Liver (tissue), 8 donors: ENCODE measurements at regions not wholly inside any gene's neighbourhood (a gene's known extent, or its start where the extent isn't known, plus 50 kb on each side); places are given as distances from the start of the nearest gene placed in this dataset.

Experiments
- DNase-seq: peaks from one replicate; pipeline ENCODE4 v3.0.0-alpha.2; 2017; ENCODE audit warnings: low spot score
- H3K27ac ChIP-seq, 2 donors: one replicate each; pipeline ENCODE4 v1.7.0; 2013; ENCODE audit warnings: inconsistent platforms in 2 of 2, low read length in 2 of 2, control low read depth in 1 of 2, low read depth in 1 of 2, mild to moderate bottlenecking in 1 of 2
- H3K27me3 ChIP-seq, 4 donors: one replicate each; pipeline versions ENCODE4 v1.6.1 to v1.7.0; 2013; ENCODE audit warnings: low read length in 3 of 4, inconsistent platforms in 1 of 4, mild to moderate bottlenecking in 1 of 4, moderate library complexity in 1 of 4; ENCODE audit not compliant: control insufficient read depth in 4 of 4, insufficient read depth in 4 of 4
- H3K36me3 ChIP-seq, 4 donors: one replicate each; pipeline versions ENCODE4 v1.6.1 to v1.7.0; 2013; ENCODE audit warnings: low read length in 3 of 4, mild to moderate bottlenecking in 3 of 4, low read depth in 1 of 4, moderate library complexity in 1 of 4; ENCODE audit not compliant: control insufficient read depth in 4 of 4, insufficient read depth in 3 of 4
- H3K4me1 ChIP-seq, 4 donors: one replicate each; pipeline versions ENCODE4 v1.6.1 to v1.7.0; 2013; ENCODE audit warnings: low read length in 3 of 4, mild to moderate bottlenecking in 3 of 4, moderate library complexity in 1 of 4; ENCODE audit not compliant: control insufficient read depth in 4 of 4, insufficient read depth in 4 of 4
- H3K4me3 ChIP-seq, 3 donors: one replicate each; pipeline versions ENCODE4 v1.6.1 to v1.7.0; 2013; ENCODE audit warnings: low read length in 3 of 3, control low read depth in 1 of 3, low read depth in 1 of 3, mild to moderate bottlenecking in 1 of 3
- H3K9ac ChIP-seq, 2 donors: one replicate each; pipeline ENCODE4 v1.7.0; 2013; ENCODE audit warnings: low read length in 2 of 2, mild to moderate bottlenecking in 2 of 2, moderate library complexity in 2 of 2, control low read depth in 1 of 2, low read depth in 1 of 2
- H3K9me3 ChIP-seq, 4 donors: one replicate each; pipeline versions ENCODE4 v1.6.1 to v1.7.0; 2013; ENCODE audit warnings: low read length in 3 of 4; ENCODE audit not compliant: control insufficient read depth in 4 of 4
- EGR1 ChIP-seq, 2 donors: IDR thresholded peaks; 2 replicates each; pipeline ENCODE4 v1.6.1; 2016 to 2018; ENCODE audit warnings: antibody characterized with exemption in 2 of 2, low read depth in 2 of 2
- FOXA1 ChIP-seq: IDR thresholded peaks from 2 replicates; pipeline ENCODE4 v1.6.1; 2016; ENCODE audit warnings: antibody characterized with exemption
- FOXA2 ChIP-seq: IDR thresholded peaks from 2 replicates; pipeline ENCODE4 v1.6.1; 2016; ENCODE audit warnings: antibody characterized with exemption
- GABPA ChIP-seq, 2 donors: IDR thresholded peaks in 1 of 2; conservative IDR thresholded peaks in 1 of 2; 2 replicates each; pipeline ENCODE4 v1.6.1; 2016; ENCODE audit warnings: antibody characterized with exemption in 2 of 2, mild to moderate bottlenecking in 1 of 2, moderate library complexity in 1 of 2
- HNF4A ChIP-seq, 2 donors: conservative IDR thresholded peaks; 2 replicates each; pipeline ENCODE4 v1.6.1; 2016; ENCODE audit warnings: antibody characterized with exemption in 2 of 2, mild to moderate bottlenecking in 2 of 2
- JUND ChIP-seq, 2 donors: IDR thresholded peaks; 2 replicates each; pipeline ENCODE4 v1.6.1; 2016; ENCODE audit warnings: antibody characterized with exemption in 2 of 2
- NR2F2 ChIP-seq: IDR thresholded peaks from 2 replicates; pipeline ENCODE4 v1.6.1; 2016; ENCODE audit warnings: antibody characterized with exemption
- REST ChIP-seq: IDR thresholded peaks from 2 replicates; pipeline ENCODE4 v1.6.1; 2016; ENCODE audit warnings: antibody characterized with exemption, mild to moderate bottlenecking
- SP1 ChIP-seq: IDR thresholded peaks from 2 replicates; pipeline ENCODE4 v1.6.1; 2018; ENCODE audit warnings: antibody characterized with exemption, mild to moderate bottlenecking
- TAF1 ChIP-seq: conservative IDR thresholded peaks from 2 replicates; pipeline ENCODE4 v1.6.1; 2016; ENCODE audit warnings: antibody characterized with exemption, mild to moderate bottlenecking
- YY1 ChIP-seq: IDR thresholded peaks from 2 replicates; pipeline ENCODE4 v1.6.1; 2016; ENCODE audit warnings: antibody characterized with exemption, mild to moderate bottlenecking
- WGBS: extraction: QIAGEN DNeasy Blood & Tissue Kit; methylation state at CpG from one replicate; pipeline ENCODE4 v1.1.7; 2013; 5-methylcytosine and 5-hydroxymethylcytosine counted together
- TF ChIP-seq, protein P1 (sequence below): IDR thresholded peaks from 2 replicates; pipeline ENCODE4 v1.6.1; 2016; ENCODE audit warnings: antibody characterized with exemption
- TF ChIP-seq, protein P2 (sequence below): fragments of 150-350 bp; IDR thresholded peaks from 2 replicates; pipeline ENCODE4 v1.5.1; 2017; ENCODE audit warnings: improper control_type of control experiment, low read depth, low read length; ENCODE audit not compliant: missing input control
- donor health status: healthy.
- donor health status: healthy.
- donor health status: healthy.
- donor health status: healthy.
- donor health status: healthy.

DNA sequence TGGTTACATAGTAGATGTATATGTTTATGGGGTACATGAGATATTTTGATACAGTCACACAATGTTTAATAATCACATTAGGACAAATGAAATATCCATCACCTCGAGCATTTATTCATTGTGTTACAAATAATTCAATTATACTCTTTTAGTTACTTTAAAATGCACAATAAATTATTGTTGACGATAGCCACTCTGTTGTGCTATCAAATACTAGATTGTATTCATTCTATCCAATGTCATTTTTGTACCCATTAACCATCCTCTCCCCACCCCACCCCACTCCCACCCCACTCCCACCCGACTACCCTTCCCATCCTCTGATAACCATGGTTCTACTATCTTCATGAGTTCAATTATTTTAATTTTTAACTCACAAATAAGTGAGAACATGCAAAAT is 585.4 kb downstream of the CDH26 start:
- TF ChIP-seq GABPA (IDR thresholded peaks at IDR 0.05 in 1 of 2, conservative IDR thresholded peaks at IDR 0.05 in 1 of 2) (no peak), HNF4A (conservative IDR thresholded peaks at IDR 0.05) (no peak), JUND (IDR thresholded peaks at IDR 0.05) (no peak)
- TF ChIP-seq, protein P1, sequence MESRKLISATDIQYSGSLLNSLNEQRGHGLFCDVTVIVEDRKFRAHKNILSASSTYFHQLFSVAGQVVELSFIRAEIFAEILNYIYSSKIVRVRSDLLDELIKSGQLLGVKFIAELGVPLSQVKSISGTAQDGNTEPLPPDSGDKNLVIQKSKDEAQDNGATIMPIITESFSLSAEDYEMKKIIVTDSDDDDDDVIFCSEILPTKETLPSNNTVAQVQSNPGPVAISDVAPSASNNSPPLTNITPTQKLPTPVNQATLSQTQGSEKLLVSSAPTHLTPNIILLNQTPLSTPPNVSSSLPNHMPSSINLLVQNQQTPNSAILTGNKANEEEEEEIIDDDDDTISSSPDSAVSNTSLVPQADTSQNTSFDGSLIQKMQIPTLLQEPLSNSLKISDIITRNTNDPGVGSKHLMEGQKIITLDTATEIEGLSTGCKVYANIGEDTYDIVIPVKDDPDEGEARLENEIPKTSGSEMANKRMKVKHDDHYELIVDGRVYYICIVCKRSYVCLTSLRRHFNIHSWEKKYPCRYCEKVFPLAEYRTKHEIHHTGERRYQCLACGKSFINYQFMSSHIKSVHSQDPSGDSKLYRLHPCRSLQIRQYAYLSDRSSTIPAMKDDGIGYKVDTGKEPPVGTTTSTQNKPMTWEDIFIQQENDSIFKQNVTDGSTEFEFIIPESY, result no peak
- Histone ChIP-seq H3K4me3 (no peak overlapping the region), H3K36me3 (no peaks in the 10 kb centered on the region), H3K9me3 (no peaks in the 10 kb centered on the region), H3K27ac (no peak overlapping the region), H3K9ac (no peak overlapping the region), H3K27me3 (no peaks in the 10 kb centered on the region), H3K4me1 (no peaks in the 10 kb centered on the region)
- 60% methylated on average over 3 of the region's 3 CpGs for WGBS
- no peak for DNase-seq

DNA sequence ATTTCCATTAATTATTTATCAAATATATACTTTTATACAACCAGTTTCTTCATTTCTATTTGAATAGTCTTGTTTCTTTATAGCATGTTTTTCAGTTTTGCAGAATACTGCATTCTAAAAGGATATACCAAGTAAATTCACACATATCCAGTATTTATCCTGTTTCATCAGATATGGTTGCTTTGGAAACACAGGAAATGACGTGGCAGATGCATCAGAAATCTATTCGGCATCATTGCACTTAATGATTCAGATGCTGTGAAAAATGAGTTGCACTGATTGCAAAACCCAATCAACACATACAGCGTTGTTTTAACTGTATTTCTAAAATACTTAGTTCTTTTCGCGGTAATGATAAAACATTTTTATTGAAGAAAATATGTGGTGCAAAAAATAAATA is 594.9 kb downstream of the CDH26 start:
- Histone ChIP-seq H3K4me1 (no peaks in the 10 kb centered on the region), H3K36me3 (no peaks in the 10 kb centered on the region), H3K9me3 (peaks cover 0 to 4% (median 0%) of the 10 kb centered on the region in 4 donors), H3K4me3 (no peak overlapping the region), H3K9ac (no peak overlapping the region), H3K27me3 (peaks cover 0 to 5% (median 2%) of the 10 kb centered on the region in 4 donors), H3K27ac (no peak overlapping the region)
- TF ChIP-seq FOXA2 (no peak), REST (no peak), YY1 (no peak), SP1 (no peak), NR2F2 (no peak), TAF1 (no peak)
- TF ChIP-seq, protein P2, sequence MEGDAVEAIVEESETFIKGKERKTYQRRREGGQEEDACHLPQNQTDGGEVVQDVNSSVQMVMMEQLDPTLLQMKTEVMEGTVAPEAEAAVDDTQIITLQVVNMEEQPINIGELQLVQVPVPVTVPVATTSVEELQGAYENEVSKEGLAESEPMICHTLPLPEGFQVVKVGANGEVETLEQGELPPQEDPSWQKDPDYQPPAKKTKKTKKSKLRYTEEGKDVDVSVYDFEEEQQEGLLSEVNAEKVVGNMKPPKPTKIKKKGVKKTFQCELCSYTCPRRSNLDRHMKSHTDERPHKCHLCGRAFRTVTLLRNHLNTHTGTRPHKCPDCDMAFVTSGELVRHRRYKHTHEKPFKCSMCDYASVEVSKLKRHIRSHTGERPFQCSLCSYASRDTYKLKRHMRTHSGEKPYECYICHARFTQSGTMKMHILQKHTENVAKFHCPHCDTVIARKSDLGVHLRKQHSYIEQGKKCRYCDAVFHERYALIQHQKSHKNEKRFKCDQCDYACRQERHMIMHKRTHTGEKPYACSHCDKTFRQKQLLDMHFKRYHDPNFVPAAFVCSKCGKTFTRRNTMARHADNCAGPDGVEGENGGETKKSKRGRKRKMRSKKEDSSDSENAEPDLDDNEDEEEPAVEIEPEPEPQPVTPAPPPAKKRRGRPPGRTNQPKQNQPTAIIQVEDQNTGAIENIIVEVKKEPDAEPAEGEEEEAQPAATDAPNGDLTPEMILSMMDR, result no peak
- 77% methylated on average over 5 of the region's 5 CpGs for WGBS
- DNase-seq, result no peak

DNA sequence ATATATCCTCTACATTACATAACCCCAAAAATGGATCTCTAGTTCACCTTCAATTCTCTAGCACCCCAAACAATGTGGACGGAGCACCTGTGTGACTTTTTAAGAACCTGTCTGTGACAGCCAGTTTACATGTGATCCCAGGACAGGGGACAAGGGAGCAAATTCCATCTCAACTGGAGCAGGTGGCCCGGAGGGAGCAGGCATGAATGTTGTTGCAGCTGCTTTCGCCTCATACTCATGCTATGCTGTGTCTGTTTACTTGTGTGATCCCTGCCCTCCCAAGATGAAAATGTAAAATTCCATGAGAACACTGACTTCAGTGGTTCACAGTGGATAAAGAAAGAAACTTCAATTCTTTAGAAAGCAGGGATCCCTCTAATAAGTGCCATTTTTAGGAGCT is 600.3 kb downstream of the CDH26 start:
- Histone ChIP-seq H3K4me1 (no peaks in the 10 kb centered on the region), H3K9ac (no peak overlapping the region), H3K4me3 (no peak overlapping the region), H3K9me3 (peaks cover 0 to 4% (median 0%) of the 10 kb centered on the region in 4 donors), H3K27ac (no peak overlapping the region), H3K36me3 (no peaks in the 10 kb centered on the region), H3K27me3 (peaks cover 0 to 6% (median 0%) of the 10 kb centered on the region in 4 donors)
- DNase-seq, result no peak
- WGBS, result 74% methylated on average over 3 of the region's 3 CpGs
- TF ChIP-seq, protein P2, result no peak
- TF ChIP-seq, protein P1, result no peak
- TF ChIP-seq GABPA (IDR thresholded peaks at IDR 0.05 in 1 of 2, conservative IDR thresholded peaks at IDR 0.05 in 1 of 2), result no peak
- no peak for TF ChIP-seq EGR1 (IDR thresholded peaks at IDR 0.05; ENCODE audit: low read depth in 2 of 2)
- TF ChIP-seq TAF1, result no peak
- TF ChIP-seq FOXA1, result no peak
- TF ChIP-seq NR2F2, result no peak
